Body of pancreas (tissue), 4 donors: ENCODE measurements at regions not wholly inside any gene's neighbourhood (a gene's known extent, or its start where the extent isn't known, plus 50 kb on each side); places are given as distances from the start of the nearest gene placed in this dataset.
A peak's percentile ranks its signal among the peaks of the same experiment; 100 is the strongest.

Source experiments
- ATAC-seq: fragments of 150-250 bp; one replicate; pipeline ENCODE4 v1.9.1; 2016
- DNase-seq, 4 donors: peaks; one replicate each; pipeline ENCODE4 v3.0.0-alpha.2; 2019
- H3K27ac ChIP-seq, 4 donors: fragments of 200-600 bp; sonication (generic); 1 replicate in 3 of 4; 2 replicates in 1 of 4; pipeline versions ENCODE4 v1.5.1 to v1.6.1; 2016 to 2019; ENCODE audit warnings: mild to moderate bottlenecking in 1 of 4, mixed read lengths in 1 of 4, moderate library complexity in 1 of 4
- H3K27me3 ChIP-seq, 2 donors: fragments of 200-600 bp; sonication (generic); one replicate each; pipeline ENCODE4 v1.6.0; 2016; ENCODE audit warnings: mild to moderate bottlenecking in 1 of 2
- H3K36me3 ChIP-seq, 2 donors: fragments of 200-600 bp; sonication (generic); replicated peaks in 1 of 2; 2 replicates each; pipeline ENCODE4 v1.5.1; 2016; ENCODE audit warnings: low read depth in 2 of 2; ENCODE audit not compliant: insufficient read depth in 1 of 2
- H3K4me1 ChIP-seq: fragments of 200-600 bp; sonication (generic); one replicate; pipeline ENCODE4 v1.6.0; 2016
- H3K4me3 ChIP-seq, 2 donors: fragments of 200-600 bp; sonication (generic); 1 replicate in 1 of 2; 2 replicates in 1 of 2; pipeline ENCODE4 v1.5.1; 2016 to 2019
- H3K9me3 ChIP-seq, 3 donors: fragments of 200-600 bp; sonication (generic); 1 replicate in 2 of 3; 2 replicates in 1 of 3; pipeline ENCODE4 v1.5.1; 2016
- CTCF ChIP-seq, 7 experiments: fragments of 450-650 bp in 4 of 7; fragments of 200-600 bp in 3 of 7; sonication (generic) in 3 of 7; IDR thresholded peaks; one replicate each; pipeline ENCODE4 v1.5.1; 2016 to 2019; ENCODE audit warnings: antibody characterized with exemption in 7 of 7
- POLR2A ChIP-seq, 3 donors: fragments of 450-650 bp; IDR thresholded peaks; one replicate each; pipeline ENCODE4 v1.6.1; 2016; ENCODE audit warnings: antibody characterized with exemption in 3 of 3, mild to moderate bottlenecking in 2 of 3
- WGBS, 2 donors: methylation state at CpG; one replicate each; pipeline ENCODE4 v1.1.5; 2017; 5-methylcytosine and 5-hydroxymethylcytosine counted together
- intact Hi-C: fragments of 100-400 bp; cut with DNase I; formaldehyde crosslinking; loops from one replicate; pipeline ENCODE4 v1.15.1; 2023

DNA sequence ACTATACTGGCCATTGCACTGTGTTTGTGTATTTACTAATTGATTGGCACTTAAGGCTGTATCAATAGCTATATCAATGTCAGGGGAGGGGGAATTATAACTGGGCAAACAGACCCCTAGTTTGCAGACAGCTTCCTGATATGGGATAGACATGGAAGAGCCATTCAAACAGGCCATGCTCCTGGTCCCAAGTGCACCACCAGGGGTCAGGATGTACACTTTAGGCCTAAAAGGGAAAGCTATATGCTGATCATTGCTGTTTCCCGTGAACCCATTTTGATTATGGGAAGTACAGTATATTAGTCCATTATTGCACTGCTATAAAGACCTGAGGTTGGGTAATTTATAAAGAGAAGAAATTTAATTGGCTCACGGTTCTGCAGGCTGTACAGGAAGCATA lies 124.9 kb upstream of the BACE2 start:
- TF ChIP-seq CTCF (IDR thresholded peaks at IDR 0.05) (no peak), POLR2A (IDR thresholded peaks at IDR 0.05) (no peak)
- H3K27ac ChIP-seq: no peak overlapping the region
- WGBS, 2 donors: 72 to 82% methylated on average over 2 of the region's 2 CpGs
- DNase-seq: no peak
- H3K4me1 ChIP-seq: peaks cover 10% of the 10 kb centered on the region
- no peaks in the 10 kb centered on the region for H3K36me3 ChIP-seq
- H3K27me3 ChIP-seq: no peaks in the 10 kb centered on the region
- no peak overlapping the region for H3K4me3 ChIP-seq
- ATAC-seq: no peak
- H3K9me3 ChIP-seq: no peaks in the 10 kb centered on the region
- intact Hi-C loops: no loop called here

DNA sequence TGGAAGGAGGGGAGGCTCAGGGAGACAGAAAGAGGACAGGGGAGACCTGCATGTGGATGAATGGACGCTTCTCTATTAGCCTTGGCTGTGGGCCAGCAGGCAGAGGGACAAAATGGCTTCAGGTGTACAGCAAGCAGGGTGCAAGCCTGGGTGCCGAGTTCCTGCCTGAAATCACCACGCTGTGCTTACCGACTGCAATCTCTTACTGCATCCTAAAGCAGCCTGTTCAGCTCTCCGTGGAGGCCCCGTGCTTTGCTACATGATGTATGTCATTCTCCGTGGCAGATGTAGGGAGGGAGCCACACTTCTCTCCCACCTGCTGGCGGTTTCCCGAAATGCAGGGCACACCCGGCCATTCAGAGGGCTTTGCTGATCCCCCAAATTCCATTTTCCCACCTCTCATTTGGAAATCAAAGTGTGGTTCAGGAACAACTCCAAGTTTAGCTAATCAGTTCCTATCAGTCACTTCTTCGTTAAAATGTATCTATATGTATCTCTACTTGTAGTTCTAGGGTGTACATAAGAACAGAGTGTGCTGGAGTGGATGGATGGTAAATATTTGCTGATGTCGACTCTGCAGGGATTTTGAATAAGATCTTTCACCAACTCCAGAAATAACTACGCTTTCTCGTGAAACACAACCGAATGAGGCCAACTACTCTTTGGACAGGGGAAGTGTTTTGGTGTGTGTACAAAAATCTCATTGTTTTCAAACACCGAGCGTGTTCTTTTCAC lies 122.3 kb upstream of the BACE2 start:
- DNase-seq: peak; percentile 41 to 73 (median 58)
- Histone ChIP-seq H3K27me3 (no peaks in the 10 kb centered on the region), H3K4me3 (no peak overlapping the region), H3K27ac (no peak overlapping the region), H3K9me3 (no peaks in the 10 kb centered on the region), H3K4me1 (peaks cover 10% of the 10 kb centered on the region), H3K36me3 (no peaks in the 10 kb centered on the region)
- WGBS, 2 donors: 12 to 20% methylated on average over 17 of the region's 17 CpGs
- TF ChIP-seq CTCF (IDR thresholded peaks at IDR 0.05): peak; percentile 13 to 51 (median 35)
- TF ChIP-seq POLR2A (IDR thresholded peaks at IDR 0.05): no peak
- peak; percentile 52 for ATAC-seq
- intact Hi-C loops: no loop called here

DNA sequence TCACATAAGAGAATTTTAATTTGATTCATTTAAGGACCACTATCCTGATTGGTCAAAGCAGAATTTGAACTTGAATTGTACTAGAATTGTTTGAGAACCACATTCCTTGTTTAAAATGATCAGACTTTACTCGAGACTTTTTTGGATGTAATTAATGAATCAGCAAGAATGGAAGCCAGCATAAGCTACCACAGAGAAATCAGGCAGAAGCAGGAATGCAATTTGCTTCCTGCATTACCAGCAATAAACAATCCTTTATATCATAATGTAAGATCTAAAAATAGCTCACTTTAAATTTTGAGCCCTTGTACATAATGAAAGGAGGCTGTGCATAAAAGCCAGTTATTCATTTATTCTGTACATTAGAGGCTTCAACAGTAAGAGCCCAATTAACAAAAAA lies 119.8 kb upstream of the BACE2 start:
- Histone ChIP-seq H3K27me3 (no peaks in the 10 kb centered on the region), H3K36me3 (no peaks in the 10 kb centered on the region), H3K4me1 (peaks cover 10% of the 10 kb centered on the region), H3K9me3 (no peaks in the 10 kb centered on the region), H3K27ac (no peak overlapping the region), H3K4me3 (no peak overlapping the region)
- ATAC-seq: no peak
- TF ChIP-seq CTCF (IDR thresholded peaks at IDR 0.05): no peak
- intact Hi-C loops: no loop called here
- WGBS, 2 donors: 17 to 18% methylated on average over 1 of the region's 1 CpG
- no peak for DNase-seq

GRCh38 chr21:41048623-41049022 lies 119.3 kb upstream of the BACE2 start:
- no peaks in the 10 kb centered on the region for H3K36me3 ChIP-seq
- H3K27ac ChIP-seq: no peak overlapping the region
- no peak overlapping the region for H3K4me3 ChIP-seq
- ATAC-seq (no peak), DNase-seq (no peak)
- intact Hi-C loops: no loop called here
- WGBS, 2 donors: 49 to 71% methylated on average over 5 of the region's 5 CpGs
- H3K9me3 ChIP-seq: no peaks in the 10 kb centered on the region
- no peak for TF ChIP-seq CTCF (IDR thresholded peaks at IDR 0.05)
- no peak for TF ChIP-seq POLR2A (IDR thresholded peaks at IDR 0.05)
- H3K27me3 ChIP-seq: no peaks in the 10 kb centered on the region
- H3K4me1 ChIP-seq: peaks cover 10% of the 10 kb centered on the region
